ENCODE measurements at regions not wholly inside any gene's neighbourhood (a gene's known extent, or its start where the extent isn't known, plus 50 kb on each side); places are given as distances from the start of the nearest gene placed in this dataset.

DNA sequence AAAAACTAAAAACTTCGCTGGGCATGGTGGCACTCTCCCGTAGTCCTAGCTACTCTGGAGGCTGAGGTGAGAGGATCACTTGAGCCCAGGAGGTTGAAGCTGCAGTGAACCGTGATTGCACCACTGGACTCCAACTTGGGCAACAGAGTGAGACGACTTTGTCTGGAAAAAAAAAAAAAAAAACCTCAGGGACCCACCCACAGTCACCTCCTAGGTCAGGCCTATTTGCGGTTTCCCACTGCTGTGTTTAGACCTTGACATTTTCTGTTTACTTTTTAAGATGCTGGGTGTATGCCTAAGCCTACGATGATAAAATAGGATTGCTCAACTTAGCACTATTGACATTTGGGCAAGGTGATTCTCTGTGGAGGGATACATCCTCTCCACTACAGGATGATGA is 197.4 kb upstream of the TBL1X start:
- TF ChIP-seq EP300 (IDR thresholded peaks at IDR 0.05; ENCODE audit: low read depth): no peak
- TF ChIP-seq CTCF (IDR thresholded peaks at IDR 0.05): no peak
- TF ChIP-seq POLR2AphosphoS5 (IDR thresholded peaks at IDR 0.05): no peak
